Breast epithelium (tissue), 3 donors: ENCODE measurements at regions not wholly inside any gene's neighbourhood (a gene's known extent, or its start where the extent isn't known, plus 50 kb on each side); places are given as distances from the start of the nearest gene placed in this dataset.

Experiments used
- CTCF ChIP-seq, 3 donors: fragments of 450-650 bp; IDR thresholded peaks; one replicate each; pipeline ENCODE4 v1.5.1; 2016 to 2017; ENCODE audit warnings: antibody characterized with exemption in 3 of 3, mild to moderate bottlenecking in 3 of 3, moderate library complexity in 3 of 3
- POLR2AphosphoS5 ChIP-seq, 3 donors: sonication (generic); formaldehyde crosslinking; IDR thresholded peaks; one replicate each; pipeline ENCODE4 v1.6.1; 2017; ENCODE audit warnings: antibody characterized with exemption in 3 of 3

GRCh38 chr2:121004950-121005349, 269.3 kb downstream of the GLI2 start:
- TF ChIP-seq CTCF (IDR thresholded peaks at IDR 0.05) (no peak), POLR2AphosphoS5 (IDR thresholded peaks at IDR 0.05) (no peak)
